Esophagus muscularis mucosa (tissue), 3 donors: ENCODE measurements at regions not wholly inside any gene's neighbourhood (a gene's known extent, or its start where the extent isn't known, plus 50 kb on each side); places are given as distances from the start of the nearest gene placed in this dataset.

Experiments
- CTCF ChIP-seq, 3 experiments: fragments of 200-600 bp in 2 of 3; fragments of 450-650 bp in 1 of 3; sonication (generic) in 2 of 3; IDR thresholded peaks; one replicate each; pipeline ENCODE4 v1.5.1; 2017 to 2019; ENCODE audit warnings: antibody characterized with exemption in 3 of 3, mild to moderate bottlenecking in 2 of 3, moderate library complexity in 1 of 3
- POLR2AphosphoS5 ChIP-seq, 2 donors: sonication (generic); formaldehyde crosslinking; IDR thresholded peaks; one replicate each; pipeline ENCODE4 v1.6.1; 2017; ENCODE audit warnings: antibody characterized with exemption in 2 of 2

DNA sequence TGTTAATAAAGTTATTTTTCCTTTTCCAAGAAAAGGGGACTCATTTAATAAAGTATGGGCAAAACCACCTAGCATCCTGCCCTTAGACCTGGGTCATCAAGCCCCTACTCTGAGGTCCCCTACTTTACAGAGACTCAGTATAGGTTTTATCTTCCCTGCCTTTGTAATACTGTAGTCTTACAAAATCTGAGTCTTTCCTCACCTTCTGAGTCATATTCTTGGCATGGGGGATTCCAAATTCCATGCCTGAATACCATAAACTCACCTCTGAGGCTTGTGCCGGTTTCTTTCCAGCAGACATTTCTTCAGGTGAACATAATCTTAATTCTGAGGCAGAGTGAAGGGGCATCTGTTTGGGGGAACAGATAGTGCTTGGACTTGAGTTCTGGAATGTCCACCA, 282.5 kb downstream of the KCNA4 start:
- TF ChIP-seq POLR2AphosphoS5 (IDR thresholded peaks at IDR 0.05) = no peak
- no peak for TF ChIP-seq CTCF (IDR thresholded peaks at IDR 0.05)
